ENCODE measurements at regions not wholly inside any gene's neighbourhood (a gene's known extent, or its start where the extent isn't known, plus 50 kb on each side); places are given as distances from the start of the nearest gene placed in this dataset.

- no peak overlapping the region for H3K14ac ChIP-seq (ENCODE audit: low read length)
- no peaks in the 10 kb centered on the region for H3K27me3 ChIP-seq (ENCODE audit: insufficient read depth, low read length)
- H2BK5ac ChIP-seq (ENCODE audit: low read depth, low read length, poor library complexity): no peak overlapping the region
- no peak overlapping the region for H2AFZ ChIP-seq (ENCODE audit: insufficient read depth, low read length, poor library complexity)
- H4K12ac ChIP-seq (ENCODE audit: low read depth, low read length): no peak overlapping the region
- no peak overlapping the region for H2BK120ac ChIP-seq (ENCODE audit: insufficient read depth, low read length, poor library complexity)
- H3K18ac ChIP-seq (ENCODE audit: low read length): no peak overlapping the region
- H2BK12ac ChIP-seq (ENCODE audit: low read length): no peak overlapping the region
- no peaks in the 10 kb centered on the region for H3K79me2 ChIP-seq (ENCODE audit: control insufficient read depth, insufficient read depth, low read length, poor library complexity)
- H3K9ac ChIP-seq (ENCODE audit: low read length): no peak overlapping the region
- no peaks in the 10 kb centered on the region for H3K9me3 ChIP-seq (ENCODE audit: insufficient read depth, low read depth, low read length)
- H2AK5ac ChIP-seq (ENCODE audit: low read length): no peak overlapping the region
- H3K4me1 ChIP-seq (ENCODE audit: control insufficient read depth in 1 of 2, insufficient read depth in 2 of 2, low read length in 2 of 2): no peaks in the 10 kb centered on the region
- no peak overlapping the region for H4K91ac ChIP-seq (ENCODE audit: low read depth, low read length)
- H3K79me1 ChIP-seq (ENCODE audit: low read length): no peaks in the 10 kb centered on the region
- no peak overlapping the region for H4K8ac ChIP-seq (ENCODE audit: low read depth, low read length)
- DNase-seq: no peak
- H3K23ac ChIP-seq (ENCODE audit: low read length): no peak overlapping the region
- H3K4me3 ChIP-seq (ENCODE audit: low read depth, low read length): no peak overlapping the region
- no peak overlapping the region for H3K4me2 ChIP-seq (ENCODE audit: low read length)
- no CpG with 5 or more reads among the region's 13 CpGs for WGBS (ENCODE audit: extremely low coverage, insufficient coverage, insufficient read length)
- H3K36me3 ChIP-seq (ENCODE audit: control insufficient read depth in 1 of 2, insufficient read depth in 2 of 2, low read length in 2 of 2): no peaks in the 10 kb centered on the region
- no peak overlapping the region for H3K27ac ChIP-seq (ENCODE audit: low read depth, low read length)
- H3K4ac ChIP-seq (ENCODE audit: low read depth, low read length): no peak overlapping the region
Measured at GRCh38 chr4:24190761-24191695, 301.2 kb upstream of the PPARGC1A start.

- no peak overlapping the region for H3K23ac ChIP-seq (ENCODE audit: low read length)
- H4K12ac ChIP-seq (ENCODE audit: low read depth, low read length): no peak overlapping the region
- no peaks in the 10 kb centered on the region for H3K27me3 ChIP-seq (ENCODE audit: insufficient read depth, low read length)
- no peak overlapping the region for H4K8ac ChIP-seq (ENCODE audit: low read depth, low read length)
- H2AK5ac ChIP-seq (ENCODE audit: low read length): no peak overlapping the region
- H3K9ac ChIP-seq (ENCODE audit: low read length): no peak overlapping the region
- no peak overlapping the region for H2BK120ac ChIP-seq (ENCODE audit: insufficient read depth, low read length, poor library complexity)
- no peak overlapping the region for H3K18ac ChIP-seq (ENCODE audit: low read length)
- no peak overlapping the region for H2BK5ac ChIP-seq (ENCODE audit: low read depth, low read length, poor library complexity)
- no peaks in the 10 kb centered on the region for H3K4me1 ChIP-seq (ENCODE audit: control insufficient read depth in 1 of 2, insufficient read depth in 2 of 2, low read length in 2 of 2)
- no peak overlapping the region for H3K4me3 ChIP-seq (ENCODE audit: low read depth, low read length)
- H3K79me1 ChIP-seq (ENCODE audit: low read length): no peaks in the 10 kb centered on the region
- H2BK12ac ChIP-seq (ENCODE audit: low read length): no peak overlapping the region
- H4K91ac ChIP-seq (ENCODE audit: low read depth, low read length): no peak overlapping the region
- no peak overlapping the region for H3K14ac ChIP-seq (ENCODE audit: low read length)
- H3K4ac ChIP-seq (ENCODE audit: low read depth, low read length): no peak overlapping the region
- H3K27ac ChIP-seq (ENCODE audit: low read depth, low read length): no peak overlapping the region
- H3K36me3 ChIP-seq (ENCODE audit: control insufficient read depth in 1 of 2, insufficient read depth in 2 of 2, low read length in 2 of 2): no peaks in the 10 kb centered on the region
- no peaks in the 10 kb centered on the region for H3K9me3 ChIP-seq (ENCODE audit: insufficient read depth, low read depth, low read length)
- DNase-seq: no peak
- no peak overlapping the region for H3K4me2 ChIP-seq (ENCODE audit: low read length)
- no peak overlapping the region for H2AFZ ChIP-seq (ENCODE audit: insufficient read depth, low read length, poor library complexity)
- no peaks in the 10 kb centered on the region for H3K79me2 ChIP-seq (ENCODE audit: control insufficient read depth, insufficient read depth, low read length, poor library complexity)
- no CpG with 5 or more reads among the region's 1 CpG for WGBS (ENCODE audit: extremely low coverage, insufficient coverage, insufficient read length)
Measured at GRCh38 chr4:24188459-24188858, 298.6 kb upstream of the PPARGC1A start.

- Histone ChIP-seq H3K18ac (ENCODE audit: low read length) (no peak overlapping the region), H3K27me3 (ENCODE audit: insufficient read depth, low read length) (no peaks in the 10 kb centered on the region), H3K27ac (ENCODE audit: low read depth, low read length) (no peak overlapping the region), H3K79me2 (ENCODE audit: control insufficient read depth, insufficient read depth, low read length, poor library complexity) (no peaks in the 10 kb centered on the region), H3K4me1 (ENCODE audit: control insufficient read depth in 1 of 2, insufficient read depth in 2 of 2, low read length in 2 of 2) (no peaks in the 10 kb centered on the region), H4K91ac (ENCODE audit: low read depth, low read length) (no peak overlapping the region), H3K9me3 (ENCODE audit: insufficient read depth, low read depth, low read length) (no peaks in the 10 kb centered on the region), H3K9ac (ENCODE audit: low read length) (no peak overlapping the region), H2AFZ (ENCODE audit: insufficient read depth, low read length, poor library complexity) (no peak overlapping the region), H3K4ac (ENCODE audit: low read depth, low read length) (no peak overlapping the region), H3K4me3 (ENCODE audit: low read depth, low read length) (no peak overlapping the region), H4K8ac (ENCODE audit: low read depth, low read length) (no peak overlapping the region), H3K14ac (ENCODE audit: low read length) (no peak overlapping the region), H2AK5ac (ENCODE audit: low read length) (no peak overlapping the region), H2BK12ac (ENCODE audit: low read length) (no peak overlapping the region), H3K4me2 (ENCODE audit: low read length) (no peak overlapping the region), H3K23ac (ENCODE audit: low read length) (no peak overlapping the region), H2BK120ac (ENCODE audit: insufficient read depth, low read length, poor library complexity) (no peak overlapping the region), H3K79me1 (ENCODE audit: low read length) (no peaks in the 10 kb centered on the region), H2BK5ac (ENCODE audit: low read depth, low read length, poor library complexity) (no peak overlapping the region), H3K36me3 (ENCODE audit: control insufficient read depth in 1 of 2, insufficient read depth in 2 of 2, low read length in 2 of 2) (no peaks in the 10 kb centered on the region), H4K12ac (ENCODE audit: low read depth, low read length) (no peak overlapping the region)
- DNase-seq: no peak
- no CpG with 5 or more reads among the region's 5 CpGs for WGBS (ENCODE audit: extremely low coverage, insufficient coverage, insufficient read length)
Measured at GRCh38 chr4:24186466-24186865, 296.6 kb upstream of the PPARGC1A start.

- Histone ChIP-seq H3K79me2 (ENCODE audit: control insufficient read depth, insufficient read depth, low read length, poor library complexity) (no peaks in the 10 kb centered on the region), H3K9me3 (ENCODE audit: insufficient read depth, low read depth, low read length) (no peaks in the 10 kb centered on the region), H2BK12ac (ENCODE audit: low read length) (no peak overlapping the region), H3K14ac (ENCODE audit: low read length) (no peak overlapping the region), H3K36me3 (ENCODE audit: control insufficient read depth in 1 of 2, insufficient read depth in 2 of 2, low read length in 2 of 2) (no peaks in the 10 kb centered on the region), H3K4me1 (ENCODE audit: control insufficient read depth in 1 of 2, insufficient read depth in 2 of 2, low read length in 2 of 2) (no peaks in the 10 kb centered on the region), H4K12ac (ENCODE audit: low read depth, low read length) (no peak overlapping the region), H3K4me3 (ENCODE audit: low read depth, low read length) (no peak overlapping the region), H3K4ac (ENCODE audit: low read depth, low read length) (no peak overlapping the region), H2AK5ac (ENCODE audit: low read length) (no peak overlapping the region), H2BK120ac (ENCODE audit: insufficient read depth, low read length, poor library complexity) (no peak overlapping the region), H3K23ac (ENCODE audit: low read length) (no peak overlapping the region), H2AFZ (ENCODE audit: insufficient read depth, low read length, poor library complexity) (no peak overlapping the region), H3K9ac (ENCODE audit: low read length) (no peak overlapping the region), H4K8ac (ENCODE audit: low read depth, low read length) (no peak overlapping the region), H3K27ac (ENCODE audit: low read depth, low read length) (no peak overlapping the region), H3K4me2 (ENCODE audit: low read length) (no peak overlapping the region), H2BK5ac (ENCODE audit: low read depth, low read length, poor library complexity) (no peak overlapping the region), H3K18ac (ENCODE audit: low read length) (no peak overlapping the region), H4K91ac (ENCODE audit: low read depth, low read length) (no peak overlapping the region), H3K79me1 (ENCODE audit: low read length) (no peaks in the 10 kb centered on the region), H3K27me3 (ENCODE audit: insufficient read depth, low read length) (no peaks in the 10 kb centered on the region)
- DNase-seq: no peak
- no CpG with 5 or more reads among the region's 2 CpGs for WGBS (ENCODE audit: extremely low coverage, insufficient coverage, insufficient read length)
Measured at GRCh38 chr4:24181005-24181404, 291.2 kb upstream of the PPARGC1A start.
